HepG2 (cell line): ENCODE measurements at regions not wholly inside any gene's neighbourhood (a gene's known extent, or its start where the extent isn't known, plus 50 kb on each side); places are given as distances from the start of the nearest gene placed in this dataset.

Experiments used
- ATAC-seq: fragments of 200-7000 bp; cut with Tn5 transposase; 3 replicates; pipeline ENCODE4 v1.9.1; 2020; ENCODE audit warnings: mild to moderate bottlenecking, moderate library complexity
- BruUV-seq: library from RNA; stranded (reverse); fragments of 400-500 nt; replicated peaks from 2 replicates; lab custom pipeline; 2021; lab: Mats Ljungman, UMichigan
- CTCF ChIA-PET: fragments of 300-600 bp; formaldehyde crosslinking; extraction: SDS; loops from one replicate; lab custom pipeline; 2021; ENCODE audit warnings: low total read pairs, inconsistent platforms, low intra/inter-chr PET ratio; lab: Yijun Ruan, JAX
- POLR2A ChIA-PET: fragments of 350-600 bp; sonication (Branson Sonifier 250); formaldehyde crosslinking; loops from one replicate; lab custom pipeline; 2020; ENCODE audit warnings: antibody characterized with exemption, inconsistent platforms; lab: Yijun Ruan, JAX
- DNase-seq: peaks from one replicate; pipeline ENCODE4 v3.0.0-alpha.2; 2015; ENCODE audit warnings: low spot score
- FAIRE-seq: peaks from 3 replicates; lab custom pipeline; 2011; peaks lifted over from hg19 to GRCh38; lab: Jason Lieb, UNC
- H2AFZ ChIP-seq: one replicate; pipeline ENCODE4 v1.6.1; 2011; ENCODE audit warnings: low read length, inconsistent platforms
- H3K27ac ChIP-seq: fragments of 300-600 bp; 3 replicates; pipeline ENCODE4 v1.8.0; 2011; ENCODE audit warnings: mixed run types, mild to moderate bottlenecking, mixed read lengths, low read length, inconsistent platforms; ENCODE audit not compliant: insufficient read depth; ENCODE audit errors: extremely low read length
- H3K27me3 ChIP-seq, 2 experiments: fragments of 200-600 bp in 1 of 2; 2 replicates in 1 of 2; 3 replicates in 1 of 2; pipeline versions ENCODE4 v1.6.0 to v1.8.0; 2011; ENCODE audit warnings: low read length in 2 of 2, mild to moderate bottlenecking in 2 of 2, moderate library complexity in 2 of 2, inconsistent platforms in 1 of 2; ENCODE audit not compliant: insufficient read depth in 2 of 2, control insufficient read depth in 1 of 2
- H3K36me3 ChIP-seq, 2 experiments: fragments of 200-600 bp in 1 of 2; replicated peaks in 1 of 2; 2 replicates in 1 of 2; 3 replicates in 1 of 2; pipeline versions ENCODE4 v1.5.1 to v1.8.0; 2011; ENCODE audit warnings: low read length in 2 of 2, inconsistent platforms in 1 of 2; ENCODE audit not compliant: insufficient read depth in 2 of 2, control insufficient read depth in 1 of 2
- H3K4me1 ChIP-seq: 2 replicates; pipeline ENCODE4 v1.5.1; 2012; ENCODE audit warnings: low read length, inconsistent platforms; ENCODE audit not compliant: insufficient read depth
- H3K4me2 ChIP-seq: 2 replicates; pipeline ENCODE4 v1.6.0; 2011; ENCODE audit warnings: low read depth, low read length, inconsistent platforms
- H3K4me3 ChIP-seq, 3 experiments: fragments of 200-600 bp in 1 of 3; sonication (generic), shearing (Covaris generic) in 1 of 3; replicated peaks in 1 of 3; 2 replicates each; pipeline ENCODE4 v1.5.1; 2011 to 2016; ENCODE audit warnings: low read length in 3 of 3, inconsistent platforms in 2 of 3, low read depth in 2 of 3, mild to moderate bottlenecking in 2 of 3, control low read depth in 1 of 3, mixed read lengths in 1 of 3; ENCODE audit not compliant: insufficient read depth in 1 of 3
- H3K79me2 ChIP-seq: one replicate; pipeline ENCODE4 v1.6.1; 2011; ENCODE audit warnings: low read length, inconsistent platforms; ENCODE audit not compliant: insufficient read depth
- H3K9ac ChIP-seq: 2 replicates; pipeline ENCODE4 v1.6.0; 2011; ENCODE audit warnings: mild to moderate bottlenecking, low read depth, low read length, inconsistent platforms; ENCODE audit not compliant: insufficient read depth
- H3K9me3 ChIP-seq: 2 replicates; pipeline ENCODE4 v1.5.1; 2012; ENCODE audit warnings: mild to moderate bottlenecking, low read length
- H4K20me1 ChIP-seq: 2 replicates; pipeline ENCODE4 v1.6.0; 2011; ENCODE audit warnings: inconsistent platforms, mild to moderate bottlenecking, low read length, moderate library complexity; ENCODE audit not compliant: insufficient read depth
- AHR ChIP-seq: IDR thresholded peaks from 2 replicates; pipeline ENCODE4 v1.6.1; 2018; ENCODE audit warnings: missing genetic modification reagents, missing compliant biosample characterization
- ATF1 ChIP-seq: IDR thresholded peaks from 2 replicates; pipeline ENCODE4 v1.6.1; 2016; ENCODE audit warnings: mild to moderate bottlenecking, control low read depth
- HOXA7 ChIP-seq: sonication (generic); formaldehyde crosslinking; IDR thresholded peaks from 2 replicates; pipeline ENCODE4 v1.8.1; 2022; ENCODE audit warnings: mild to moderate bottlenecking, missing genetic modification reagents, moderate library complexity
- IKZF1 ChIP-seq: fragments of 450-650 bp; IDR thresholded peaks from 2 replicates; pipeline ENCODE4 v1.7.1; 2016
- NKX3-1 ChIP-seq: sonication (generic); formaldehyde crosslinking; IDR thresholded peaks from 2 replicates; pipeline ENCODE4 v1.5.0; 2020; ENCODE audit warnings: missing genetic modification reagents
- RARG ChIP-seq: sonication (generic); formaldehyde crosslinking; IDR thresholded peaks from 2 replicates; pipeline ENCODE4 v1.4.0; 2020; ENCODE audit warnings: low read depth, mild to moderate bottlenecking, missing genetic modification reagents
- ZBTB20 ChIP-seq: sonication (generic); formaldehyde crosslinking; IDR thresholded peaks from 2 replicates; pipeline ENCODE4 v1.8.1; 2023; ENCODE audit warnings: missing genetic modification reagents, low read depth, mild to moderate bottlenecking, borderline replicate concordance
- ZNF317 ChIP-seq: sonication (generic); formaldehyde crosslinking; IDR thresholded peaks from 2 replicates; pipeline ENCODE4 v1.5.0; 2020; ENCODE audit warnings: mild to moderate bottlenecking, missing genetic modification reagents
- ZNF589 ChIP-seq: sonication (generic); formaldehyde crosslinking; conservative IDR thresholded peaks from 2 replicates; pipeline ENCODE4 v1.8.0; 2022; ENCODE audit warnings: mild to moderate bottlenecking, moderate library complexity, missing genetic modification reagents
- ZNF598 ChIP-seq: sonication (generic); formaldehyde crosslinking; IDR thresholded peaks from 2 replicates; pipeline ENCODE4 v1.5.1; 2020; ENCODE audit warnings: mild to moderate bottlenecking, missing genetic modification reagents, borderline replicate concordance
- WGBS: methylation state at CpG from one replicate; pipeline ENCODE4 v1.1.6; 2017; ENCODE audit warnings: low lambda C conversion rate; 5-methylcytosine and 5-hydroxymethylcytosine counted together
- in situ Hi-C: cut with HindIII; loops from 2 replicates; pipeline ENCODE4 v1.10.0; 2017; ENCODE audit warnings: low pct_unique_long_range_greater_than_20kb; ENCODE audit not compliant: extremely low pct_ligation_motif_present
- intact Hi-C: fragments of 100-400 bp; cut with micrococcal nuclease; formaldehyde crosslinking; loops from one replicate; pipeline ENCODE4 v1.10.0; 2022; ENCODE audit not compliant: unreplicated experiment
- TF ChIP-seq, protein P1 (sequence below): sonication (generic); formaldehyde crosslinking; IDR thresholded peaks from 2 replicates; pipeline ENCODE4 v1.8.0; 2022; ENCODE audit warnings: mild to moderate bottlenecking, missing genetic modification reagents, moderate library complexity
- TF ChIP-seq, protein P2 (sequence below): sonication (generic); formaldehyde crosslinking; IDR thresholded peaks from 2 replicates; pipeline ENCODE4 v1.4.0; 2020; ENCODE audit warnings: mild to moderate bottlenecking, missing genetic modification reagents

DNA sequence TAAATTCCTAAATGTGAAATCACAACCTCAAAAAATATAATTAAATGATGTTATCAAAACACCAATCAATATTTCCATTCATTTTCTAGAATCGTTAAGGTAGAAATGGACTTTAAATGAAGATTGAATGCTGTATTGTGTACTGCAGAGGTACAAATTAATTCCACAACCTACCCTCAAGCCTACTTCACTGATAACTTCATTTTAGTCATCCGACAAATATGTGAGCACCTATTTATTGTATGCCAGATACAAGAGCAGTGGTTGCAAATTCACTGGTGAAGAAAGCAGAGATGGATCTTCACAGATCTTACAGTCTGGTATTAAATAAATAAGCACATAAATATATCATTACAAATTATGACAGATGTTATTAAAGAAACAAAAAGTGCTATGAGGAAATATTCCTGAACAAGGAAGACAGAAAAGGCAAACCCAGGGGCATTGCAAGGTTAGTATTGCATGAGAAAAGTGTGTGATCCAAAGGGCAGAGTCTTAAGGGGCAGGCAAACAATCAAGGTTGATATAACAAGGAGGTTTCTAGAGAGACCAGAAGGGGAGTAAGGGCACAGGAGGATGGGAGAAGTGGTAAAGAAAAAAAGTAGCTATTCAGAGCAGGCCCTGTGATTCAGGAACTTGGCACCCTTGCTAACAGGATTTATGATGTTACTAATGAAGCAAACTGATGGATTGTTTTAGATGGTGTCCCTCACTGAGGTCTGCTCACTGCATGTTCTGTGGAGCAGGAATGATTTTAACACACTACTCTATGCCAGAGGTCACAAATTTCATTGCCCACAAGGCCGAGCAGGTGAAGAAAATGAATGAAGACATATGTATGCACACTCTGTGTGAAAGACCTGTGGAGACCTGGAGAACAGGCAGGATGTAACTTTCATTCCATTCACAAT, 128.0 kb upstream of the CCDC150 start:
- Histone ChIP-seq H3K4me3 (no peak overlapping the region), H4K20me1 (no peaks in the 10 kb centered on the region), H3K79me2 (no peaks in the 10 kb centered on the region), H3K4me1 (no peaks in the 10 kb centered on the region), H3K9me3 (no peaks in the 10 kb centered on the region), H3K36me3 (no peaks in the 10 kb centered on the region), H2AFZ (no peak overlapping the region), H3K27me3 (peaks cover 0 to 19% of the 10 kb centered on the region in 2 experiments; a peak in 2 of 5 replicates), H3K27ac (no peak overlapping the region), H3K4me2 (no peak overlapping the region), H3K9ac (no peak overlapping the region)
- no peak for ATAC-seq
- TF ChIP-seq ZNF598 (CRISPR knock-in tag) = no peak
- no TSS peak for BruUV-seq
- POLR2A ChIA-PET = no interaction called here
- intact Hi-C loops = no loop called here
- in situ Hi-C loops = no loop called here
- no peak for FAIRE-seq
- WGBS = 27% methylated on average over 3 of the region's 3 CpGs
- no peak for DNase-seq
- CTCF ChIA-PET = no interaction called here

DNA sequence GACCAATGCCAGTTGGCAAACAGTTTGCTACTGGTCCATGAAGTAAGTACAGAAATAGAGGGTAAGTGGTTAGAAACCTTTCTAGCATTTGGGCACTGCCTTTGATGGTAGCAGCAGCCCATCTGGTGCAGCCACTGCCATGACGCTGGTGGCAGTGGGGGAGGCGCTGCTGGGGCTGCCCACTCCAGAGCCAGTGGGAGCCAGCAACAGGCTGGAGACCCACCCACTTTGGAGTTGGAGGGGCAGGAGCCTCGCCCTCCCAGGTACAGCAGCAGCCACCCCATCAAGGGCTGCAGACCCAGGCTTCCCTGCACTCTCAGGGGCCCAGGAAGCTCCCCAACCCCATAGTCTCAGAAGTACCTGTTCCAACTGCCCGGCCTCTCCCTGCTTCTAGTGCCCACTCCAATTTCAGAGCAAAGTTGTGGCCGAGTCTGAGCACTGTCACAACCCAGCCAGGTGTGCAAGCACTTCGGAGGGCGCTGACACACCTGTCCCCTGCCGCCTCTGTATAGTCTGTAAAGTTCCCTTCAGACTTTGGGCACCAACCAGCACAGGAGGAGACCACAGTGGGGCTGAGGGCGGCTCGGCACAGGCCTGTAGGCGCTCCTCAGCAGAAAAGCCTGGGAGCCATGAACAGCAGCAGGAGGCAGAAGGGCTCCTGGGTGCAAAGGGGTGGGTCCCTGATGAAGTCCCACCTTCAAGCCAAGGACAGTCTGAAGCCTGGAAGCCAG, 125.6 kb upstream of the CCDC150 start:
- Histone ChIP-seq H4K20me1 (no peaks in the 10 kb centered on the region), H3K36me3 (no peaks in the 10 kb centered on the region), H2AFZ (no peak overlapping the region), H3K9ac (no peak overlapping the region), H3K27ac (no peak overlapping the region), H3K27me3 (peaks cover 0 to 25% of the 10 kb centered on the region in 2 experiments; a peak in 2 of 5 replicates), H3K79me2 (no peaks in the 10 kb centered on the region), H3K4me2 (no peak overlapping the region), H3K4me1 (no peaks in the 10 kb centered on the region), H3K9me3 (no peaks in the 10 kb centered on the region), H3K4me3 (no peak overlapping the region)
- ChIA-PET CTCF (no interaction called here), POLR2A (no interaction called here)
- ATAC-seq (peak; percentile 60), FAIRE-seq (no peak), DNase-seq (no peak)
- in situ Hi-C loops = no loop called here
- intact Hi-C loops = no loop called here
- no TSS peak for BruUV-seq
- WGBS = 11% methylated on average over 8 of the region's 11 CpGs
- no peak for TF ChIP-seq AHR (CRISPR knock-in tag)
- TF ChIP-seq ATF1 (CRISPR knock-in tag) = no peak
- TF ChIP-seq, protein P1, sequence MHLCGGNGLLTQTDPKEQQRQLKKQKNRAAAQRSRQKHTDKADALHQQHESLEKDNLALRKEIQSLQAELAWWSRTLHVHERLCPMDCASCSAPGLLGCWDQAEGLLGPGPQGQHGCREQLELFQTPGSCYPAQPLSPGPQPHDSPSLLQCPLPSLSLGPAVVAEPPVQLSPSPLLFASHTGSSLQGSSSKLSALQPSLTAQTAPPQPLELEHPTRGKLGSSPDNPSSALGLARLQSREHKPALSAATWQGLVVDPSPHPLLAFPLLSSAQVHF (CRISPR knock-in tag) = no peak
- no peak for TF ChIP-seq ZNF317 (CRISPR knock-in tag)
- TF ChIP-seq, protein P2, sequence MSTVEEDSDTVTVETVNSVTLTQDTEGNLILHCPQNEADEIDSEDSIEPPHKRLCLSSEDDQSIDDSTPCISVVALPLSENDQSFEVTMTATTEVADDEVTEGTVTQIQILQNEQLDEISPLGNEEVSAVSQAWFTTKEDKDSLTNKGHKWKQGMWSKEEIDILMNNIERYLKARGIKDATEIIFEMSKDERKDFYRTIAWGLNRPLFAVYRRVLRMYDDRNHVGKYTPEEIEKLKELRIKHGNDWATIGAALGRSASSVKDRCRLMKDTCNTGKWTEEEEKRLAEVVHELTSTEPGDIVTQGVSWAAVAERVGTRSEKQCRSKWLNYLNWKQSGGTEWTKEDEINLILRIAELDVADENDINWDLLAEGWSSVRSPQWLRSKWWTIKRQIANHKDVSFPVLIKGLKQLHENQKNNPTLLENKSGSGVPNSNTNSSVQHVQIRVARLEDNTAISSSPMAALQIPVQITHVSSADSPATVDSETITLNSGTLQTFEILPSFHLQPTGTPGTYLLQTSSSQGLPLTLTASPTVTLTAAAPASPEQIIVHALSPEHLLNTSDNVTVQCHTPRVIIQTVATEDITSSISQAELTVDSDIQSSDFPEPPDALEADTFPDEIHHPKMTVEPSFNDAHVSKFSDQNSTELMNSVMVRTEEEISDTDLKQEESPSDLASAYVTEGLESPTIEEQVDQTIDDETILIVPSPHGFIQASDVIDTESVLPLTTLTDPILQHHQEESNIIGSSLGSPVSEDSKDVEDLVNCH (CRISPR knock-in tag) = no peak
- TF ChIP-seq RARG (CRISPR knock-in tag) = no peak
- no peak for TF ChIP-seq ZNF589 (CRISPR knock-in tag)
- no peak for TF ChIP-seq IKZF1
- no peak for TF ChIP-seq HOXA7 (CRISPR knock-in tag)
- no peak for TF ChIP-seq ZBTB20 (CRISPR knock-in tag)
- TF ChIP-seq NKX3-1 = no peak
